ENCODE measurements at regions not wholly inside any gene's neighbourhood (a gene's known extent, or its start where the extent isn't known, plus 50 kb on each side); places are given as distances from the start of the nearest gene placed in this dataset.

DNA sequence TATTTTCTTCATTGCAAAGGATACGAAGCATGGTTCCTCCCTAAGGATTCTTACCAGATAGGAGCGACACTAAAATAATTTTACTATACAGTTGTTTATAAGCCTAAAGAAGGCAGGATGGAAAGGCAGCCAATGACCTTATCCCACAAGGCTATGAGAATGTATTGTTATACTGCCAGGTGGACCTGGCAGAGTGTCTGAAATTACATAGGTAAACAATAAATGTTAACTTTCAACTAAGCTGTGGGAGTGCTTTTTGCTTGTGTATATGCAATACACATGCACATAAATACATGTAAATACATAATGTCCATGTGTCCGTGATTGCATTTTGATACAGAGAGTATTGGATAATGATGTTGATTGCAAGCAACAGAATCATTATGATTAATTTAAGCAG lies 850.6 kb downstream of the CENPC start:
- DNase-seq (ENCODE audit: low read depth in 2 of 2): no peak

DNA sequence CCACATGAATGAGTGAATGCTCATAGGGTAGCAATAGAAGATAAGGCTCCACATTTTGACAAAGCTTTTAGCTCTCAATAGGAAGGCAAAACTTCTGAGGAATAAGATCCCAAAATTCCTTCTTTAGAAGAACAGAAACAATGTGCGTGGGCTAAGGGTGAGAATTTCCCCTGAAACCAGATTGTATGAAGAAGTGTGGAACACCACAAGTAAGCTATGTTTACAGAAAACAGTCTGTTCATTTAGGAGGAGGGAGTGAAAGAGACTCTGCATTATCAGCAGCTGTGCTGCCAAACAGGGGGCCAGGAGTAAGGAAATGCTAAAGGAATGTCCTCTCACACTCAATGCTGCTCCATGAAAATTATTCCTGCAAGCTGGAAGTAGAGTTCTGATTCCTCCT lies 851.6 kb downstream of the CENPC start:
- no peak for DNase-seq (ENCODE audit: low read depth in 2 of 2)

DNA sequence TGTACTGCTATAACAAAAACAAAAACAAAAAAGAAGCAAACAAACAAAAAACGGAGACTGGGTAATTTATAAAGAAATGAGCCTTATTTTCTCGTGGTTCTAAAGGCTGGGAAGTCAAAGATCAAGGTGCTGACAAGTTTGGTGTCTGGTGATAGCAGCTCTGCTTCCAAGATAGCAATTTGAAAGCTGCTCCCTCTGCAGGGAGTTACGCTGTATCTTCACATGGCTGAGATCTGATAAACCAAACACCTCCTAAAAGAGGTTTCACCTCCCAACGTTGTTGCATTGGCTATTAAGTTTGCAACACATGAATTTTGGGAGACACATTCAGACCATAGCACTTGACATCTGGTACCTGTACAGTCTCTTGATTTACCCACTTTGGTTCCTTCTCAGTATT lies 854.2 kb downstream of the CENPC start:
- no peak for DNase-seq (ENCODE audit: low read depth in 2 of 2)

DNA sequence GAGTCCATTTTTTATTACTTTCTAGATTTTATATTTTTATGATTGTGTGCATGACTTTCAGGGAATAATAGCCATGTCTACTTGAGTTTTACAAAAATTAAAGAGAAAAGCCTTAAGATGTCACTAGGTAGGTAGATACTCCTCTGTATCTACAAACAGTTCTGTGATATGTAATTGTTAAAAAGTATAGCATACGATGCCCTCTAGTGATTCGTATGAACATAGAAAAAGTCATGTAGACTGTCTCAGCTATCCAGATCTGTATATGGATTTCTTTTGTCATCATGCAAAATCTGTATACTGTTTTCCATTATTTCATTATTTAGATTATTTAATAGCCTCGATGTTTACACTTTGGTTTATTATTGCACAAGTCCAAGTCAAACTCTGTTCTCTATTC lies 856.6 kb downstream of the CENPC start:
- DNase-seq (ENCODE audit: low read depth in 2 of 2): no peak

DNA sequence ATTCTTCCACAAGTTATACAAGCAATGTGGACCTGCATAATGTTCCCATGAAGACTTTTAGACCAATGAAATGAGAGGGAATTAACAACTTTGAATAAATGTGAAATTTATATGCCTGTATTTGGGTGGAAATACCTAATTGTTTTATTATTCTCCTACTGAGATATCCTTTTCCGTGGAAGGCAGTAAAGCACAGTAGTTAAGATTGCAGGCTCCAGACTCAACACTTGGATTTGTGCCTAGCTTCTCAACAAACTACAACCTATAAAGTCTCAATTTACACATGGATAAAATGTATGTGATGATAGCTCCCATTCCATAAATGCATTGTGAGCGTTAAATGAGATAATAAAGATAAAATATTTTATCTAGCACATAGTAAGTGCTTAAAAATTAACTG lies 857.8 kb downstream of the CENPC start:
- no peak for DNase-seq (ENCODE audit: low read depth in 2 of 2)

DNA sequence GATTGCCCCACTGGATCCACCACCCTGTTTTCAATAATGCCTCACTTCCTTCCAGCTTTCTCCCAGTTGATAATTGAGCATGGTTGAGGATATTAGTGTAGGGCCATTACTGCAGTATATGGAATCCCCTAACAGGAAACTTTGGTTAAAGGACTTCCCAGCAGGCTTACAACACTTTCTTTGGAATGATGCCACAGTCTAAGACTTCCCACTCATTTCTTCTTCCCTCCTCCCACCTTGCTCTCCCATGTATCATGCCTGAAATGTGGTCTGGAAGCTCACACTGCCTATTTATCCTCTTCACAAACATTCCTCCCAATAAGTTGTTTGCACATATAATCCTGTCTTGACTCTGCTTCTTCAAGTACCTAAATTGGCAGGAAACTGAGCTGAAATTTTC lies 863.3 kb downstream of the CENPC start:
- no peak for DNase-seq (ENCODE audit: low read depth in 2 of 2)

DNA sequence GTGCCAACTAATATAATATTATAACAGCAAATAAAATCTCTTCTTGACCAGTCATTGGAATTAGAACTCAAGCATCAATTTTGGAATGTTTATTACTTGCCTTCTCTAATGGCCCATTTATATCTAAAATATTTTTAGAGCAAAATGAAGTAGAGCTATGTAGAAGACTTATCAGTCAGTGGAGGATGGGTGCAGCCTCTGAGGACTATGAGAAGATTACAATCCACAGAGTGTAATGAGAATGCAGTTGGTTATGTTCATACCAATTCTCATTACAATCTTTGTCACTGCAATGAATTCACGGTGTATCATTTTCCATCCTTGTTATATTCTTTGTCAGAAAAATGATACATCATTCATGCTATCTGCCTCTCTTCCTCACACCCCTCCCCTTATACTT lies 878.1 kb downstream of the CENPC start:
- DNase-seq (ENCODE audit: low read depth in 2 of 2): no peak

DNA sequence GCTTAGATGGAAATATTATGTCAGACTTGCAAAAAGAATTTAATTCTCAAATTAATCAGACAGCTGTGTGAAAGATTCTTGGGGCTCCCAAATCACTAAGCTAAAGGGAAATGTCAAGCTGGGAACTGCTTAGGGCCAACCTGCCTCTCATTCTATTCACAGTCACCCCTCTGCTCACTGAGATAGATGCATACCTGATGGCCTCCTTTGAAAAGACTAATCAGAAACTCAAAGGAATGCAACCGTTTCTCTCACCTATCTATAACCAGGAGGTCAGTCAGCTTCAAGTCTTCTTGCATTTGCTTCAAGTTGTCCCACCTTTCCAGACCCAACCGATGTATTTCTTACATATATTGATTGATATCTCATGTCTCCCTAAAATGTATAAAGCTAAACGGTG lies 882.7 kb downstream of the CENPC start:
- DNase-seq (ENCODE audit: low read depth in 2 of 2): no peak

DNA sequence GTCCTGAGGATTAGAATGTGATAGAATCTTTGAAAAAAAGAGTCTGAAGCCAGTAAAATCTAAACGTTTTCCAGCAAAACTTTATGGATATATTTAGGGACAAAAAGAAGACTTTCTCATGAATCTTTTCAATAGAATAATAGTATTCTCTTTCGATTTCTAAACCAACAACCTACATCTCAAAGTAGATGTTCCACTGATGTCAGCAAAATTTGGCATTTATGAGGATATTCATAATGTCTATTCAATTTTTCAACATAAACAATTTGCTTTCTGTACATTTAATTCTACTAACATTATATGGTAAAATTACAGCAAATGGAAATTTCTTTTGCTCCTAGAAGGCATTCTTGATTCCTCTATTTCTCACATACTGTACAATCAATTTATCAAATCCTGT lies 886.5 kb downstream of the CENPC start:
- DNase-seq (ENCODE audit: low read depth in 2 of 2): no peak

DNA sequence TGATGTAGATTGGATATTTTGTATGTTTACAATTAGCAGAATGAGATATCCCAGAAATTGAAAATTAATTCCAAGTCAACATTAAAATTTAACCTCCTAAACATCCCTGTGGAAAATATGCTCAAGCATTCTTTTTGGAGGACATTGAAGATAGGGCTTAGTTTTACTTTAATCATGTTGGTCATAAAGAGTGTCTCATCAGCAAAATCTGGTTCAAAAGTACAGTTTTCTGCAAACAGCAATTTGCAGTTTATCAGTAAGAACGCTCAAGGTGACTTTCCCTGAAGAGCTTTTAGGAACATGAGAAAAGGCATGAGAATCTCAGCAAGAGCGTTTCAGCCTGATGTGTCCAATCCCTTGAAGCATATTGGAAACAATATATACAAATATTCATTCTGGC lies 889.8 kb downstream of the CENPC start:
- DNase-seq (ENCODE audit: low read depth in 2 of 2): no peak

DNA sequence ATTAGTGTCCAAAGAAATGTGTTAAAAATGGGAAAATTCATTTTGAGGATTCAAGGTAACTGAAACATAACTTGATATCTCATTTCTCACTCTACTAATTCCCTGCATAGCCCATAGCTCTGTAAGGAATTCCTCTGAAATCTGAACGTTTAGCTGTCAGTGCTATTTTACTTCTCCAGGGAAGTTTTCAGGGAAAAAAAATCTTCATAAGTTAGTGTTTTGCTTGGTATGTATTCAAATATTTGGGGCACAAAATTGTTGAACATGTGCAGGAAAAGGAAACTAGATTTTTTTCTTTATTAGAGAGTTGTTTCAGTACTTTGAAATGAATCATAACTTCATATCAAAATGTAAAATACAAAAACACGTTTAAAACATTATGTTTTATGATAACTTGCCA lies 891.4 kb downstream of the CENPC start:
- no peak for DNase-seq (ENCODE audit: low read depth in 2 of 2)

DNA sequence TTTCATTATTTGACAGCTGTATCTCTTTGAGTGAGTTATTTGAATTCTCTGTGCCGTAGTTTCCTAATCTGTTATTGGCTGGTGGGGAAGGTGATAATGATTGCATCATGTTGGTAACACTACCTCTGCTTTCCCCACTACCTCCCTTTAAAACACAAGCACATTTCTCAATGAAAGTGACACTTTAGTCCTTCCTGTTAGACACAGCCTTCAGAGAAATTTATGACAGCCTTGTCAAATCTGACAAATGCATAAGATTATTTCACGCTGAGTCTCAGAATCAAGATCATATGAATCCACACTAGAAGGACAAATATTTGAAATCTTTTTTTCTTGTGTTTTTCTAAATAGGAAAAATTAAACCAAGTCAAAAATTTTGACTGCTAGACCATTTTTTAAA lies 896.1 kb downstream of the CENPC start:
- DNase-seq (ENCODE audit: low read depth in 2 of 2): no peak

DNA sequence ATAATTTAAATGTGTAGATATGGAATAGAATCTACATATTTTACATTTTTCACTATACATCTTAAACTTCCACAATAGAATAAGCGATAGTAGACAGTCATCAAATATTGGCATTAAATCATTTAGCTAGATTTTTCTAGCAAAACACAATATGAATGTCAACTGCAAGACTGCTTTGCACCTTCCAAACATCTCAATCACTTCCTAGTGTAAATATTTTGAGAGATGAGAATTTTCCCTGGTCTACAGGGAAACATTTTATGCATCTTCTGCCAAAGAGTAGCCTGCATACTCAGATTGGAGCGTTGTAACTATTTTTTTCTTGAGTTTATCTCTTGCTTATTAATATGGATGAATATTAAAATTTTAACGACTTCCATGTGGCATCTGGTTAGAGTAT lies 897.4 kb downstream of the CENPC start:
- no peak for DNase-seq (ENCODE audit: low read depth in 2 of 2)

DNA sequence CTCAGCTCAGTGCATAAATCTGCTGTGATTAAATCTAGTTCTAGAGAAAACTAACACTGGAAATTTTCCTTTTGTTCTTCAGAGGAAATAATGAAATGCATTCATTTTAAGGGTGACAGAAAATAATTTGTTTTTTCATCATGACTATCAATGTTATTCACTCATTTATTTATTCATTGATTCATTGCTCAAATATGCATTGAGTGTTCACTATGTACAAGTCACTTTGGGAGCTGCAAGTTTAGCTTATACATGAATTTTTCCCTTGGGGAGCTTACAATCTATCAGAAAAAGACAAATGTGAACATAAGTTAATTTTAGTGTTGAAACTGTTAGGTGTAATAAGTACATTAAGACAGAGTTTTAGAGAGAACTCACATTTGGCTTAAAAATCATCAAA lies 897.8 kb downstream of the CENPC start:
- DNase-seq (ENCODE audit: low read depth in 2 of 2): no peak

DNA sequence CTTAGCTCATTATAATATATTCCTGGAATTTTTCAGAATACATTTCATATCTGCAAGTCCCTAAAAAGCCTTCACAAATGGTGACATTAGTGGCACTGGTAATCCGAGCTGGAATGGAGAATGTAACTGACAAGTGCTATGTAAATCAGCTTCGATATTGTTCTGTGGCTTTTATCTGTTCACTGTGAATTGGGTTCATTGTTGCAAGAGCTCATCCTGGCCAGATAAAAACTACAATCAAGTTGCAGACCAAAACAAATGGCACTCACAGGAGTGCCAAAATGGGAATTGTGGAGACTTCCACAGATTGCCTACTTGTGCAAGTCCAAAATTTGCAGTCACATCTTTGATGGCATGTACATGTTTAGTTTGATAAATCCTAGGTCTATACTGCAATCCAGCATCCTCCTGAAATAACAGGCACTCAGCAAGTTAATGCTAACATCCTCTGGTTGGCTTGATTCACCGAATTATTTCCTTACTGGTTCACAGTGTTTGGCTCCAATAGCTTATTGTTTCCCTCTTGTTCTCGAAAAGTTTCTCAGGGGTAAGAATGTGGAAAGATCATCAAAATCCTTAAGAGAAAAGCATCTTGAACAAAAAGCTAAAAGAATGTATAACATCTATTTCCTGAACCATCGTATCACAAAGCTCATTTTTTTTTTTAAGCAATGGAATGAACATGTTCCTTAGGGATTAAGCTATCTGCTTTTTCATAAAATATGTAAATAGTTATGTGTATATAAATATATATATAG lies 904.9 kb downstream of the CENPC start:
- DNase-seq (ENCODE audit: low read depth in 2 of 2): no peak

DNA sequence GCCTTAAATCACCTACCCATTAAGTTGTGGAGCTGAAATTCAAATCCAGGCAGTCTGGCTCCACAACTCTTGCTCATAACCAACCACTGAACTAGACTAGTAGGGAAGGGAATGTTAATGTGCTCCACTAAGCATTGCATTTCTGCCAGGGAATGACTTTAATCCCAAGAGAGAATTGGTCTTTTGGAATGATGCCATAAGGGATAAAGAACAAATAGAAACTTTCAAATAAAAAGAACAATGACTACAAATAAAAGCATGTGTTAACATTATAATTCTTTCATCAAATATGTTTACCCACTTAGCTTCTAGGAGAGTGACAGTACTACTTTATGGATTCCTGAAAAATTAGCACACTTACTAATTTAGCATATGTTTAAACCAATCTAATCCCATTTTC lies 905.9 kb downstream of the CENPC start:
- no peak for DNase-seq (ENCODE audit: low read depth in 2 of 2)

DNA sequence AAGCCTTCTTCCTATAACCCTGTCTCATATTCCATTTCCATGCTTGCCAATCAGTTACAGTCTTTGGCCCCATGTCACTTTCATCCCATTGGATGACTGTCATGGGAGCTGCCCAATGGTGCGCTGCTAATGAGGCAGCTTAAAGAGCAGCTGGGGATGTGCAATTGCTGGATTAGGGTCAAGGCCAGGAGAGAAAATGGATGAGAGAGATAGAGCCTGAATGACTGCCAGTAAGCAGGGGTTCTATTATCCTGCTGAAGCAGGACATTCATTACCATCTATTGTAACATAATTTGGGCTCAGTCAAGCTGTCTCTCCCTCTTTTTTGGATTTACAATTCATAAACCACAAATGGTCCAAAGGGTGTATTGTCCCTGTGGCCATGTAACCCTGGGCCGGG lies 909.0 kb downstream of the CENPC start:
- no peak for DNase-seq (ENCODE audit: low read depth in 2 of 2)

DNA sequence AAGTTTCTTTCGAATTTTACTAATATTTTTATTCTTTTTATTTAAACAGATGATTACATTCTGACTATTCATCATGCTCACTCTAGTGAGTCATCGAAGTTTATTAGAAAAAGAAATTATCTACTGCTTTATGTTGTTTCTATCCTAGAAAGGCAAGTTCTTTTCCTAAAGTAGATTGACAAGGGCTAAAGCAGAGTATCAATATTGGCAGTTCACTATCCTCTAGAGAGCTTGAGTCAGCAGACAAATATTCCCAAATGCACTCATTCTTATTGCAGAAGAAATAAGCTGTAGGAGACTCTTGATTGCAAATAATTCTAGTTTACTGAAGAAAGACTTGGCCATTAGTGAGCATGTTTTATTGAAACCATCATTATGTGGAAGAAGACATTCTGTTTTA lies 911.8 kb downstream of the CENPC start:
- DNase-seq (ENCODE audit: low read depth in 2 of 2): no peak

DNA sequence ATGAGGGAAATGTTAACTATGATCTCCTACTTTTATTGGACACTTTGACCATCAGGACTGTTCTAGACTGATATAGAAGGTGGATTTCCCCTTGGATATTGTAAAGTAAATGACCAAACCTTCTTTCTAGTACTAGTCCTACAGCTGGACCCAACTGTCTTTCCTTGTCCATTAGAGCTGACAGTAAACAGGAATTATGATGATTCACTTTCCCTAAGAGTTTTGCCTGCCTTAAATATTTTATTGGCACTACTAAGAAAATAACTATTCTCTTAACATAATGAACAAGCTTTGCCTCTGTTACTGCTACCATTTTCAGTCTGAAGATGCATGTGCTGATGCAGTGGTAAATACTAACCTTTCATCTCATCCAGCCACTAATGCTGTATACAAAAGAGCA lies 915.4 kb downstream of the CENPC start:
- DNase-seq (ENCODE audit: low read depth in 2 of 2): no peak

DNA sequence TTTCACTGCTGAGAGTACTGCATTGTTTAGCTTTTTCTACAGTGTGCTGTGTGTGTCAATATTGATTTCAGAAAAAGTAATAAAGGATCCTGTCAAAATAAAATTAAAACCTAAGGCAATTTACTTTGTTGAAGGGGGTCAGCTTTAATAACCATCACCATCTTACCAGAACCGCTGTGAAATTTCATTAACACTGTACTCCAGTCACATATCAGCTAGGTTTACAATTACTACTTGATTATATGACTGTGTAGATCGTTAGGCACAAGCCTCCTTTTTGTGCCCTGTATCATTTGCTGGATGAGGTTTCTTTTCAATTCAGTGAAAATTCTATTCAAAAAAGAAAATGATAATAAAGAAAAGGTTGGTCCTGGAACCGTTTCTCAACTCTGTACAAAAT lies 917.2 kb downstream of the CENPC start:
- DNase-seq (ENCODE audit: low read depth in 2 of 2): no peak

DNA sequence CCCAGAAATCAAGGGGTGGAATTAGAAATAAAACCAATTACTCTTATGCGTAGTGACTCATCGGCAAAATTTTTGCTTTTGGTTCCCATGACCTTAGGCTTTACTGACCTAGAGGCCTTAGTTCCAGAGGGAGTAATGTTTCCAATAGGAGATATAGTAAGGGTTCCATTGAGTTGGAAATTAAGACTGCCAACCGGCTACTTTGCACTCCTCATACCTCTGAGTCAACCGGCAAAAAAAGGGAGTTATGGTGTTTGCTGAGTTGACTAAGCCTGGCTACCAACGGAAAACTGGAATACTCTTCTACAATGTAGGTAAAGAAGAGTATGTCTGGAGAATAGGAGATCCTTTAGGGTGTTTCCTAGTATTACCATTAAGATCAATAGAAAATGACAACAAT lies 919.8 kb downstream of the CENPC start:
- DNase-seq (ENCODE audit: low read depth in 2 of 2): no peak

DNA sequence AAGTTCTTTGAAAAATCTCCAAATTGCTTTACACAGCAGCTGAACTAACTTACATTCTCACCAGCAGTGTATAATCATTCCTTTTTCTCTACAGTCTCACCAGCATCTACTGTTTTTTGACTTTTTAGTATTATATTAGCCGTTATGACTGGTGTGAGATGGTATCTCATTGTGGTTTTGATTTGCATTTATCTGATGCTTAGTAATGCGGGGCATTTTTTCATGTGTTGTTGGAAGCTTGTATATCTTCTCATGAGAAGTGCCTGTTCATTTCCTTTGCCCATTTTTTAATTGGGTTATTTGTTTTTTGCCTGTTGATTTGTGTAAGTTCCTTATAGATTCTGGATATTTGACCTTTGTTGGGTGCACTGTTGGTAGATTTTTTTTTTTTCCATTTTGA lies 931.7 kb downstream of the CENPC start:
- no peak for DNase-seq (ENCODE audit: low read depth in 2 of 2)

DNA sequence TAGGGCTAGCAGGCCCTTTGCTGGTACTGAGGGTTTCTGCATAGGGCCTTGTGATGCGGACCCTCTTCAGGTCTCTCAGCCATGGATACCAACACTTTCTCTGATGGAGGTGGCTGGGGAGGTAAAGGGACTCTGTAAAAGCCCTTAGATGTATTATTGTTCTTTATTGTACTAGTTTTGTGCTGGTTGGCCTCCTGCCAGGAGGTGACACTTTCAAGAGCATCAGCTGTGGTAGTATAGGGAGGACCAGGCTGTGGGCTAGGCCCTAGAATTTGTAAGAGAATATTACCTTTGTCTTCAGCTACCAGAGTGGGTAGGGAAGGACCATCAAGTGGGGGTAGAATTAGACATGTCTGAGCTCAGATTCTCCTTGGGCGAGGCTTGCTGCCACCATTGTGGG lies 936.3 kb downstream of the CENPC start:
- DNase-seq (ENCODE audit: low read depth in 2 of 2): no peak

DNA sequence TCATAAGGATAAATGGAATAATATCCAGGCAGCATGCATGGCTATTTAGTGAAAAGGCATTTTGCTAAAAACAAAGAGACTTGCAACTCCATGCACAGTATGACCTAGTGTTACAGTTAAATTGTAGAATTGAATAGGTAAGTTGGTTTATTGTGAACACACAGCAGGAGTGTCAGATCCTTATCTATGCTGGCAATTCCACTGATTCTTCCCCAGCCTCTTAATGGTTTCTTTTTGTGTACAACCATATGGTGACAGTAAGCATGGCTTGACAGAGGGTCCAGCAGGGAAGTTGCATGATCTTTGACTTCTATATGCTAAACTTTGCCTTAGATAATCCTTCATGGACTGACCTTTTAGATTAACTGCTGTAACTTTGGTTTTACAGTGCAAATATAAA lies 936.6 kb upstream of the EPHA5 start:
- no peak for DNase-seq (ENCODE audit: low read depth in 2 of 2)

Data from activated CD8-positive, alpha-beta memory T cell treated with anti-CD3 and anti-CD28 coated beads for 4 hours (primary cell).